ENCODE measurements at regions not wholly inside any gene's neighbourhood (a gene's known extent, or its start where the extent isn't known, plus 50 kb on each side); places are given as distances from the start of the nearest gene placed in this dataset.
"Not testable (repeated sequence)": the region's sequence is repeated elsewhere in the genome, so short reads cannot be mapped to it uniquely, and the experiment has no call there.

DNA sequence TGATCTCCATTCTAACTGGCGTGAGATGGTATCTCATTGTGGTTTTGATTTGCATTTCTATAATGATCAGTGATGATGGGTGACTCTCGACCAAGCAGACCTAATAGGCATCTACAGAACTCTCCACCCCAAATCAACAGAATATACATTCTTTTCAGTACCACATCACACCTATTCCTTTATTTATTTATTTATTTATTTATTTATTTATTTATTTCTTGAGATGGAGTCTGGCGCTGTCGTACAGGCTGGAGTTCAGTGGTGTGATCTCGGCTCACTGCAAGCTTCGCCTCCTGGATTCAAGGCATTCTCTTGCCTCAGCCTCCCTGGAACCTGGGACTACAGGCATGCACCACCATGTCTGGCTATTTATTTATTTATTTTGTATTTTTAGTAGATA lies 496.3 kb downstream of the TENT5A start:
- H3K36me3 ChIP-seq (ENCODE audit: control insufficient read depth in 2 of 4, insufficient read depth in 4 of 4, low read length in 3 of 4); H3K27me3 ChIP-seq (replicated peaks in 1 of 4; ENCODE audit: control insufficient read depth in 3 of 4, extremely low read depth in 1 of 4, insufficient read depth in 3 of 4, low read length in 3 of 4); H3K23me2 ChIP-seq (ENCODE audit: low read depth, low read length); H2BK12ac ChIP-seq (ENCODE audit: low read depth, low read length); H2BK15ac ChIP-seq (ENCODE audit: low read length); DNase-seq (ENCODE audit: low read depth in 1 of 2, low spot score in 2 of 2); H3K79me2 ChIP-seq (ENCODE audit: control insufficient read depth in 1 of 2, insufficient read depth in 2 of 2, low read length in 2 of 2); H3K4me3 ChIP-seq (ENCODE audit: extremely low read depth in 1 of 4, insufficient read depth in 2 of 4, low read depth in 3 of 4, low read length in 4 of 4); H3K23ac ChIP-seq (ENCODE audit: insufficient read length); FAIRE-seq; H3K79me1 ChIP-seq (ENCODE audit: low read depth, low read length); H3K9me3 ChIP-seq (ENCODE audit: insufficient read depth in 2 of 2, low read depth in 1 of 2, low read length in 1 of 2); H2BK120ac ChIP-seq (replicated peaks; ENCODE audit: low read depth, low read length); H3K18ac ChIP-seq (ENCODE audit: extremely low read depth, low read length); H3K9ac ChIP-seq (replicated peaks in 1 of 4; ENCODE audit: extremely low read depth in 1 of 4, low read depth in 3 of 4, low read length in 3 of 4); H3K4ac ChIP-seq (replicated peaks; ENCODE audit: insufficient read length, low read depth, low read length); H2AFZ ChIP-seq (ENCODE audit: low read length); H4K20me1 ChIP-seq (replicated peaks in 1 of 2; ENCODE audit: control insufficient read depth in 1 of 2, insufficient read depth in 2 of 2, low read length in 2 of 2); H2AK5ac ChIP-seq (ENCODE audit: low read depth, low read length); POLR2A ChIA-PET (ENCODE audit: partially characterized antibody); H4K8ac ChIP-seq (ENCODE audit: extremely low read depth, insufficient read depth, low read length); H4K5ac ChIP-seq (ENCODE audit: insufficient read length, low read depth, low read length); H3K27ac ChIP-seq (ENCODE audit: low read depth, low read length); H3K14ac ChIP-seq (ENCODE audit: insufficient read length); H3K4me2 ChIP-seq (ENCODE audit: insufficient read depth in 1 of 2, low read depth in 2 of 2, low read length in 2 of 2); H3K4me1 ChIP-seq (replicated peaks in 1 of 4; ENCODE audit: control insufficient read depth in 3 of 4, insufficient read depth in 4 of 4, low read length in 3 of 4); H3K56ac ChIP-seq (replicated peaks; ENCODE audit: insufficient read length, low read depth, low read length); H2BK5ac ChIP-seq (ENCODE audit: low read depth, low read length); H2BK20ac ChIP-seq (ENCODE audit: low read length); CTCF ChIA-PET (ENCODE audit: partially characterized antibody); H4K91ac ChIP-seq (replicated peaks; ENCODE audit: insufficient read length, low read length): not testable (repeated sequence)
- 92% methylated on average over 6 of the region's 6 CpGs; no CpG with 5 or more reads in 1 of the 2 experiments for WGBS, 2 experiments (ENCODE audit: extremely low coverage in 1 of 2, insufficient coverage in 1 of 2, insufficient read length in 1 of 2, insufficient replicate concordance in 2 of 2, low coverage in 1 of 2, low lambda C conversion rate in 2 of 2, missing lambda C conversion rate in 1 of 2)

All from H1 (cell line).